ENCODE measurements at regions not wholly inside any gene's neighbourhood (a gene's known extent, or its start where the extent isn't known, plus 50 kb on each side); places are given as distances from the start of the nearest gene placed in this dataset.
"Not testable (repeated sequence)": the region's sequence is repeated elsewhere in the genome, so short reads cannot be mapped to it uniquely, and the experiment has no call there.

- no peak for DNase-seq
Measured at GRCh38 chr22:48495751-48496080, 1332.0 kb downstream of the BRD1 start.

- DNase-seq = no peak
Measured at GRCh38 chr22:48494968-48495750, 1332.5 kb downstream of the BRD1 start.

GRCh38 chr22:48494256-48494967, 1333.3 kb downstream of the BRD1 start:
- peak in 1 of 56 donors; percentile 31 for DNase-seq

- DNase-seq = no peak
Measured at GRCh38 chr22:48493733-48494132, 1333.9 kb downstream of the BRD1 start.

- DNase-seq = peak in 43 of 56 donors; percentile 34 to 85 (median 59)
Measured at GRCh38 chr22:48492366-48493320, 1335.0 kb downstream of the BRD1 start.

GRCh38 chr22:48491451-48491941, 1336.2 kb downstream of the BRD1 start:
- peak in 2 of 56 donors; percentile 4 to 20 for DNase-seq

GRCh38 chr22:48490500-48491411, 1336.9 kb downstream of the BRD1 start:
- DNase-seq = peak in 1 of 56 donors; percentile 9

- peak in 1 of 56 donors; percentile 9 for DNase-seq
Measured at GRCh38 chr22:48489551-48490499, 1337.8 kb downstream of the BRD1 start.

GRCh38 chr22:48488611-48489511, 1338.8 kb downstream of the BRD1 start:
- peak in 4 of 56 donors; percentile 27 to 60 (median 42) for DNase-seq

GRCh38 chr22:48488149-48488551, 1339.5 kb downstream of the BRD1 start:
- DNase-seq = peak in 1 of 56 donors; percentile 21

GRCh38 chr22:48486558-48486957, 1341.1 kb downstream of the BRD1 start:
- DNase-seq = no peak

- DNase-seq = peak in 3 of 56 donors; percentile 28 to 44 (median 31)
Measured at GRCh38 chr22:48486134-48486532, 1341.5 kb downstream of the BRD1 start.

GRCh38 chr22:48485149-48486133, 1342.2 kb downstream of the BRD1 start:
- no peak for DNase-seq

- DNase-seq = peak in 3 of 56 donors; percentile 10 to 53 (median 41)
Measured at GRCh38 chr22:48483764-48484528, 1343.7 kb downstream of the BRD1 start.

- no peak for DNase-seq
Measured at GRCh38 chr22:48482771-48483170, 1344.9 kb downstream of the BRD1 start.

GRCh38 chr22:48482198-48482597, 1345.5 kb downstream of the BRD1 start:
- not testable (repeated sequence) for DNase-seq

All from amygdala (tissue), 56 donors.